Fibroblast of the aortic adventitia (primary cell): ENCODE measurements at regions not wholly inside any gene's neighbourhood (a gene's known extent, or its start where the extent isn't known, plus 50 kb on each side); places are given as distances from the start of the nearest gene placed in this dataset.

Source experiments
- DNase-seq: peaks from one replicate; pipeline ENCODE4 v3.0.0-alpha.2; 2010; ENCODE audit warnings: low read depth
- H3K4me3 ChIP-seq: 2 replicates; pipeline ENCODE4 v1.5.1; 2011; ENCODE audit warnings: low read depth, mild to moderate bottlenecking, control low read depth, low read length, moderate library complexity
- TF ChIP-seq, protein P1 (sequence below): IDR thresholded peaks from 2 replicates; pipeline ENCODE4 v1.5.1; 2011; ENCODE audit warnings: mild to moderate bottlenecking, low read length, control low read depth, inconsistent platforms; ENCODE audit not compliant: insufficient read depth

DNA sequence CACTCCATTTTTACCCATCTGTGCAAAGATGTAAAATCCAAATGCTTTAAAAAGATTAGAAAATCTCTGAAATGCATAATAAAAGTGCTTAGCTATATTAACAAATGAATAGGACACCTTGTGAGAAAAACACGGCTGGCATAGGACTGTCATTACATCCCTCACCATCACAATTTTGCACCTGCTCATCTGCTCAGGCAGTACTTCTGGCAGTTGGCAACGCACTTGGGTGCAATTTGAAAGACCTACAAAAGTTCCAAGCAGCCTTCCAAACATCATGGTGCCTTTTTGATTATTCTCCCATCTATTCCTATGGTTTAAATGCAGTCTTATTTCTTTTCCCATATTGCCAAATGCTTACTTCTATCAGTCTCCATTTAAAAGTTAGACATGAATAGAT, 501.8 kb downstream of the ENC1 start:
- H3K4me3 ChIP-seq = no peak overlapping the region
- DNase-seq = no peak
- TF ChIP-seq, protein P1, sequence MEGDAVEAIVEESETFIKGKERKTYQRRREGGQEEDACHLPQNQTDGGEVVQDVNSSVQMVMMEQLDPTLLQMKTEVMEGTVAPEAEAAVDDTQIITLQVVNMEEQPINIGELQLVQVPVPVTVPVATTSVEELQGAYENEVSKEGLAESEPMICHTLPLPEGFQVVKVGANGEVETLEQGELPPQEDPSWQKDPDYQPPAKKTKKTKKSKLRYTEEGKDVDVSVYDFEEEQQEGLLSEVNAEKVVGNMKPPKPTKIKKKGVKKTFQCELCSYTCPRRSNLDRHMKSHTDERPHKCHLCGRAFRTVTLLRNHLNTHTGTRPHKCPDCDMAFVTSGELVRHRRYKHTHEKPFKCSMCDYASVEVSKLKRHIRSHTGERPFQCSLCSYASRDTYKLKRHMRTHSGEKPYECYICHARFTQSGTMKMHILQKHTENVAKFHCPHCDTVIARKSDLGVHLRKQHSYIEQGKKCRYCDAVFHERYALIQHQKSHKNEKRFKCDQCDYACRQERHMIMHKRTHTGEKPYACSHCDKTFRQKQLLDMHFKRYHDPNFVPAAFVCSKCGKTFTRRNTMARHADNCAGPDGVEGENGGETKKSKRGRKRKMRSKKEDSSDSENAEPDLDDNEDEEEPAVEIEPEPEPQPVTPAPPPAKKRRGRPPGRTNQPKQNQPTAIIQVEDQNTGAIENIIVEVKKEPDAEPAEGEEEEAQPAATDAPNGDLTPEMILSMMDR = no peak

DNA sequence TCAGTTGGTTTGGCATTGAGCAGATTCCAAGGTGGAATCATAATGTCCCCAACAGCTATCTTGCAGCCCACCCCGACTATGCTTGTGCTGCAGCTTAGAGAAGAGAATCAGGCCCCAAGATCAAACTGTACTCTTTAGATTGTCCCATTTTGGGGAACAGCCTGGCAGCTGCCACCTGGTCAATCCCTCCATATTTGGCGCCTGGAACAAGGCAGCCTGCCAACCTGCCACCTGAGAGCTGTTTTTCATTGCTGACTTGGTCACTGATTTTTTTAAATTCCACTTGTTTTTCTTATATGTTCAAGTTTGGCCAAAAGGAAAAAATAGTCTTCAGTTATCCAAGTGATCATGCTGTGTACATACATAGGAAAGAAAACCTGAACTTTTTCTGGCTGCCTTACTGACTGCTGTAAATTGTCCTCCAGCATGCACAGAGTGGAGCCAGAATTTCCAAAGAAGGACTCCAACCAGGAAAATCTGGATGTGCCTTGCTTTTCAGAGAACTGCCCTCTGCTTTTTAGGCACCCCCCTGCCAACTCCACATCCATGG, 504.2 kb downstream of the ENC1 start:
- no peak overlapping the region for H3K4me3 ChIP-seq
- TF ChIP-seq, protein P1 = no peak
- no peak for DNase-seq

DNA sequence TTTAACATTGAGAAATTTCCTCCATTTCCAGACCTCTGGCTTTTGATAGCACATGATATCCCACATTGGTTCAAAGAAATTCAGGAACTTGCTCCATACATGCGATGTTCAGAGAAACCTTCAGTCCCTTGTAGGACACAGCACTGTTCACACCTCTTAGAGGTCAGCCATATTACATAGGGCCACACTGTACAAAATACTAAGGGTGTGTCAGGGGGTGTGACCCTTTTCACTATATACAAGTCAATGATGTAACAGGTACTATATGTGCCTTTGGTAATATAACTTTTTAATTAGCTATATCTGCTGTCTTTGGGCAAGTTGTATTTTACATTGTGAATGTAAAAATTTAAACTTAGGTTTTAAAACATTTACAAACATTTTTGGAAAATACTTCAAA, 505.5 kb downstream of the ENC1 start:
- no peak overlapping the region for H3K4me3 ChIP-seq
- DNase-seq = no peak
- TF ChIP-seq, protein P1 = no peak

DNA sequence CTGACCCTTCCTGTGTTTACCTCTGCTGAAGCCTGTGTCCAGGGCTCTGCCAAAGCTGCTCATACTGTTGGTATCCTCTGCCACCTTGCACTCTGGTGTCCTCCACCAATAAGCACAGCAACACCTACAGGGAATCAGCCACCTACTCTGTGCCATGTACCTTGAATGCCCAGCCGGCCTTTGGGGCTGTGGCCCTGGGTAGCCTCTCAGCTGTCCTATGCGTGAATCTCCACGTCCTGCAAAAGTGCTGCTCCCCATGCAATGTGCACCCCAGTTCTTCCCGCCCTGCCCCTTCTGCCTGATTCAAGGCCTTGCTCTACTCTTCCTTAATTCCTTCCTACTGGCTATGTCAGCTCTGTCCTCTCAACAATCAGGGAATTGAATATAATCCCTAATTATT, 506.5 kb downstream of the ARHGEF28 start:
- DNase-seq = no peak
- TF ChIP-seq, protein P1 = no peak
- H3K4me3 ChIP-seq = no peak overlapping the region

DNA sequence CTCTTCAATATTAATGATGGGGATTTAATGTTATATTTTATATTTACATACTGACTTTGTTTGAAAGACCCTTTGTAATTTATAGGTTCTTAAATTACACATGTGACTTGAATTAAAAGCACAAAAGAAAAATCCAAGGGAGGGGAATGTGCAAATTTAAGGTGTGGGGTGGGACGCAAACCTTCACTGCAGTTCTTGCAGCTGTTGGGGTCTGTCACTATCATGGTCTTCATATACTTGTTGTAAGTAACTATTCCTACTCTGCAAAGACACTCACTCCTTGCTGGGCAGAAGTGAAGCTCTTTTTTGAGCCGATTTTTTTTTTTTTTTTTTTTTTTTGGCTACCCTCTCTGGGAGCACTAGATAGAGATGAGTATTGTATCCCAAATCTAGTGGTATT, 505.3 kb downstream of the ARHGEF28 start:
- no peak for DNase-seq
- TF ChIP-seq, protein P1 = no peak
- H3K4me3 ChIP-seq = no peak overlapping the region

DNA sequence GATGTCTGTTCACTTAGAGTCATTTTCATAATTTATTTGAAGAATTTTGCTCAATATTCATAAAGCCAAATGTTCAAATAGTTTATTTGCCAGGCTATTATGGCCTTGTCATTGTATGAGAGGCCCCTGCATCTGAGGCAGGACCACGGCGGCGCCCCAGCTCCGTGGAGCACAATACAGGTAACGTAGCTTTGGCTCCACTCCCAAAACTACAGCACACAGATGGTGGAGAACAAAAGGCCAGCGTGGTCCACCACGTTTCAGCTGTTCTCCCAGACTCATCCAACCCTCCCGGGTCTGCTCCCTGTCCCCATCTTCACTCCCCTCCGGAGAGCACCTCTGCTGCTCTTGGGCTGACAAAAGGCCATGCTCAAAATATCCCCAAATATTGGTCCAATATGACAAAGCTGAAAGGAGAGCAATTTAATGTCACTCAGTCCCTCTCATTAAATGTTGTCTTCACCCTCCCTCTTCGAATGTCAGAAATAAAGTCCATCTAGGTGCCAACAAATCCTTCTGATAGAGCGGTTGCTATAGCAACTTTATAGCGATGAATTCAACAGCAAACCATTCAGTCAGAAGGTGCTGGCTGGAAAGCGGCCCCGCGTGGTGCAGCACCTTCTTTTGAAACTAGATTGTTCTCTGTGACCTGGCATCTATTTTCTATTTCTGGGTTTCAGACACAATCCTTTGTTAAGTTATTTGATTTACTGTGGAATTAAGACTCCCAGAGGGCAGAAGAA, 504.3 kb downstream of the ARHGEF28 start:
- no peak overlapping the region for H3K4me3 ChIP-seq
- TF ChIP-seq, protein P1 = no peak
- no peak for DNase-seq
